IMR-90 (cell line): ENCODE measurements at regions not wholly inside any gene's neighbourhood (a gene's known extent, or its start where the extent isn't known, plus 50 kb on each side); places are given as distances from the start of the nearest gene placed in this dataset.

ENCODE experiments used
- ATAC-seq: fragments of 200-7000 bp; cut with Tn5 transposase; 2 replicates; pipeline ENCODE4 v1.9.1; 2020; ENCODE audit warnings: low read depth, mild to moderate bottlenecking, moderate library complexity
- BruUV-seq: library from RNA; stranded (reverse); fragments of 400-500 nt; replicated peaks from 2 replicates; lab custom pipeline; 2021; lab: Mats Ljungman, UMichigan
- CTCF ChIA-PET: fragments of 300-600 bp; formaldehyde crosslinking; extraction: SDS; loops from one replicate; lab custom pipeline; 2021; ENCODE audit warnings: antibody characterized with exemption; lab: Yijun Ruan, JAX
- POLR2A ChIA-PET: fragments of 300-600 bp; sonication (Branson Sonifier 250); formaldehyde crosslinking; loops from one replicate; lab custom pipeline; 2022; ENCODE audit warnings: antibody characterized with exemption; ENCODE audit not compliant: unreplicated experiment; lab: Charles Lee
- DNase-seq: peaks from one replicate; pipeline ENCODE4 v3.0.0; 2013
- H2AFZ ChIP-seq: replicated peaks from 2 replicates; pipeline ENCODE3; 2013; ENCODE audit warnings: low read length, mild to moderate bottlenecking; ENCODE audit not compliant: poor library complexity
- H2AK5ac ChIP-seq: 2 replicates; pipeline ENCODE4 v1.6.1; 2013; ENCODE audit warnings: low read depth, low read length, inconsistent platforms
- H2AK9ac ChIP-seq: replicated peaks from 2 replicates; pipeline ENCODE3; 2013; ENCODE audit warnings: mild to moderate bottlenecking, low read depth, low read length, moderate library complexity; ENCODE audit not compliant: poor library complexity
- H2BK120ac ChIP-seq: 2 replicates; pipeline ENCODE4 v1.6.1; 2013; ENCODE audit warnings: low read depth, low read length, inconsistent platforms
- H2BK15ac ChIP-seq: 3 replicates; pipeline ENCODE4 v1.6.1; 2013; ENCODE audit warnings: low read depth, low read length, inconsistent platforms
- H2BK20ac ChIP-seq: 2 replicates; pipeline ENCODE4 v1.6.1; 2013; ENCODE audit warnings: low read depth, mild to moderate bottlenecking, inconsistent platforms, low read length, moderate library complexity
- H2BK5ac ChIP-seq: 2 replicates; pipeline ENCODE4 v1.6.1; 2013; ENCODE audit warnings: mild to moderate bottlenecking, low read depth, low read length, inconsistent platforms; ENCODE audit not compliant: poor library complexity, severe bottlenecking
- H3K14ac ChIP-seq: replicated peaks from 2 replicates; pipeline ENCODE4 v1.6.1; 2013; ENCODE audit warnings: low read depth, low read length, inconsistent platforms
- H3K18ac ChIP-seq: 2 replicates; pipeline ENCODE4 v1.6.1; 2013; ENCODE audit warnings: low read depth, low read length, control low read depth
- H3K23ac ChIP-seq: 2 replicates; pipeline ENCODE4 v1.6.1; 2013; ENCODE audit warnings: low read depth, low read length, inconsistent platforms
- H3K27ac ChIP-seq: 2 replicates; pipeline ENCODE4 v1.5.1; 2013; ENCODE audit warnings: mild to moderate bottlenecking, control low read depth, low read length; ENCODE audit not compliant: insufficient read depth
- H3K27me3 ChIP-seq: 2 replicates; pipeline ENCODE4 v1.6.1; 2013; ENCODE audit warnings: low read length; ENCODE audit not compliant: control insufficient read depth, insufficient read depth
- H3K36me3 ChIP-seq: 2 replicates; pipeline ENCODE4 v1.6.1; 2013; ENCODE audit warnings: low read length, mixed read lengths; ENCODE audit not compliant: control insufficient read depth, insufficient read depth
- H3K4ac ChIP-seq: 2 replicates; pipeline ENCODE4 v1.6.1; 2013; ENCODE audit warnings: low read depth, low read length, inconsistent platforms
- H3K4me1 ChIP-seq: 2 replicates; pipeline ENCODE4 v1.6.1; 2013; ENCODE audit warnings: low read length, mixed read lengths; ENCODE audit not compliant: control insufficient read depth, insufficient read depth
- H3K4me2 ChIP-seq: 2 replicates; pipeline ENCODE4 v1.6.1; 2013; ENCODE audit warnings: low read depth, mild to moderate bottlenecking, control low read depth, low read length, moderate library complexity
- H3K4me3 ChIP-seq: 2 replicates; pipeline ENCODE4 v1.5.1; 2013; ENCODE audit warnings: low read depth, mild to moderate bottlenecking, control low read depth, low read length, moderate library complexity; ENCODE audit not compliant: insufficient read depth
- H3K56ac ChIP-seq: 2 replicates; pipeline ENCODE4 v1.6.1; 2013; ENCODE audit warnings: low read length, inconsistent platforms; ENCODE audit not compliant: insufficient read depth; ENCODE audit errors: extremely low read depth
- H3K79me1 ChIP-seq, 2 experiments: 2 replicates each; pipeline ENCODE4 v1.6.1; 2013; ENCODE audit warnings: low read length in 2 of 2, inconsistent platforms in 1 of 2, low read depth in 1 of 2
- H3K9ac ChIP-seq: 2 replicates; pipeline ENCODE4 v1.6.1; 2013; ENCODE audit warnings: low read depth, low read length, control low read depth
- H3K9me1 ChIP-seq: 2 replicates; pipeline ENCODE4 v1.6.1; 2013; ENCODE audit warnings: low read length, inconsistent platforms; ENCODE audit not compliant: insufficient read depth
- H3K9me3 ChIP-seq: 2 replicates; pipeline ENCODE4 v1.6.1; 2013; ENCODE audit warnings: low read length; ENCODE audit not compliant: control insufficient read depth, insufficient read depth
- H4K20me1 ChIP-seq: 2 replicates; pipeline ENCODE4 v1.6.1; 2013; ENCODE audit warnings: low read length, inconsistent platforms; ENCODE audit not compliant: insufficient read depth
- H4K5ac ChIP-seq: 2 replicates; pipeline ENCODE4 v1.6.1; 2013; ENCODE audit warnings: mild to moderate bottlenecking, low read depth, low read length, control low read depth
- H4K8ac ChIP-seq, 2 experiments: 2 replicates each; pipeline ENCODE4 v1.6.1; 2013; ENCODE audit warnings: low read depth in 2 of 2, low read length in 2 of 2, control low read depth in 1 of 2, inconsistent platforms in 1 of 2
- H4K91ac ChIP-seq: 2 replicates; pipeline ENCODE4 v1.6.1; 2013; ENCODE audit warnings: low read depth, low read length, inconsistent platforms; ENCODE audit not compliant: insufficient read depth
- BHLHE40 ChIP-seq: fragments of 150-350 bp; IDR thresholded peaks from 2 replicates; pipeline ENCODE4 v1.6.1; 2016; ENCODE audit warnings: mild to moderate bottlenecking, low read depth, low read length
- CEBPB ChIP-seq: IDR thresholded peaks from 2 replicates; pipeline ENCODE4 v1.6.1; 2012; ENCODE audit warnings: low read depth, low read length, improper control_type of control experiment
- CHD1 ChIP-seq: IDR thresholded peaks from 2 replicates; pipeline ENCODE4 v1.6.1; 2012; ENCODE audit warnings: low read depth, low read length, improper control_type of control experiment
- MAFK ChIP-seq: IDR thresholded peaks from 2 replicates; pipeline ENCODE4 v1.6.1; 2012; ENCODE audit warnings: low read depth, low read length, improper control_type of control experiment
- MAZ ChIP-seq: IDR thresholded peaks from 2 replicates; pipeline ENCODE4 v1.6.1; 2012; ENCODE audit warnings: low read depth, mild to moderate bottlenecking, low read length, improper control_type of control experiment, moderate library complexity, borderline replicate concordance
- NFE2L2 ChIP-seq: fragments of 150-350 bp; IDR thresholded peaks from 2 replicates; pipeline ENCODE4 v1.6.1; 2016; ENCODE audit warnings: low read depth, mild to moderate bottlenecking, low read length
- POLR2A ChIP-seq: IDR thresholded peaks from 2 replicates; pipeline ENCODE4 v1.6.1; 2012; ENCODE audit warnings: mild to moderate bottlenecking, low read depth, low read length
- RAD21 ChIP-seq: IDR thresholded peaks from 2 replicates; pipeline ENCODE4 v1.6.1; 2012; ENCODE audit warnings: low read length, improper control_type of control experiment
- RCOR1 ChIP-seq: IDR thresholded peaks from 2 replicates; pipeline ENCODE4 v1.6.1; 2012; ENCODE audit warnings: mild to moderate bottlenecking, low read length, improper control_type of control experiment; ENCODE audit not compliant: insufficient replicate concordance
- RFX5 ChIP-seq: IDR thresholded peaks from 2 replicates; pipeline ENCODE4 v1.8.0; 2012; ENCODE audit warnings: low read depth, mild to moderate bottlenecking, low read length, moderate library complexity
- WGBS, 2 experiments: methylation state at CpG; one replicate each; pipeline versions ENCODE4 v1.1.5 to v1.1.7; 2013; ENCODE audit warnings: missing lambda C conversion rate in 2 of 2; ENCODE audit not compliant: insufficient read length in 1 of 2; ENCODE audit errors: extremely low coverage in 2 of 2; 5-methylcytosine and 5-hydroxymethylcytosine counted together
- dilution Hi-C: fragments of 300-500 bp; cut with HindIII; formaldehyde crosslinking; loops from one replicate; pipeline ENCODE4 v1.14.3; 2018; ENCODE audit warnings: low sequenced_read_pairs; ENCODE audit not compliant: unreplicated experiment
- in situ Hi-C: fragments of 300-500 bp; cut with MboI; formaldehyde crosslinking; loops from 3 replicates; pipeline ENCODE4 v1.14.3; 2019; ENCODE audit warnings: low sequenced_read_pairs, inconsistent platforms, mixed read lengths
- intact Hi-C: fragments of 100-400 bp; cut with micrococcal nuclease; formaldehyde crosslinking; loops from 2 replicates; pipeline ENCODE4 v1.10.0; 2022

- DNase-seq (no peak), ATAC-seq (no peak)
- no TSS peak for BruUV-seq
- in situ Hi-C loops = no loop called here
- Histone ChIP-seq H3K4me1 (no peaks in the 10 kb centered on the region), H3K79me1 (no peaks in the 10 kb centered on the region), H3K9ac (no peak overlapping the region), H4K5ac (no peak overlapping the region), H3K14ac (no peak overlapping the region), H4K91ac (no peak overlapping the region), H3K9me3 (no peaks in the 10 kb centered on the region), H3K9me1 (no peaks in the 10 kb centered on the region), H3K36me3 (no peaks in the 10 kb centered on the region), H3K4ac (no peak overlapping the region), H3K27me3 (no peaks in the 10 kb centered on the region), H2BK5ac (no peak overlapping the region), H3K23ac (no peak overlapping the region), H3K56ac (no peak overlapping the region), H3K4me2 (peak overlapping the region; percentile 72), H4K8ac (no peak overlapping the region), H2AK5ac (no peak overlapping the region), H3K18ac (no peak overlapping the region), H3K27ac (no peak overlapping the region), H3K4me3 (no peak overlapping the region), H2BK120ac (no peak overlapping the region), H2AK9ac (no peak overlapping the region), H2AFZ (no peak overlapping the region), H2BK20ac (no peak overlapping the region), H2BK15ac (no peak overlapping the region), H4K20me1 (no peaks in the 10 kb centered on the region)
- dilution Hi-C loops = no loop called here
- no peak for TF ChIP-seq CHD1
- no peak for TF ChIP-seq MAFK
- TF ChIP-seq RAD21 = no peak
- no peak for TF ChIP-seq POLR2A
- TF ChIP-seq BHLHE40 = no peak
- no peak for TF ChIP-seq NFE2L2
- TF ChIP-seq RCOR1 = no peak
- no peak for TF ChIP-seq CEBPB
- no peak for TF ChIP-seq MAZ
- no peak for TF ChIP-seq RFX5
- CTCF ChIA-PET = no interaction called here
- POLR2A ChIA-PET = no interaction called here
- WGBS, 2 experiments = 20% methylated on average over 1 of the region's 3 CpGs; no CpG with 5 or more reads in 1 of the 2 experiments
- intact Hi-C loops = no loop called here
Measured at GRCh38 chr13:76446191-76446590, 440.0 kb downstream of the KCTD12 start.
